HG03521 (cell line): ENCODE measurements at regions not wholly inside any gene's neighbourhood (a gene's known extent, or its start where the extent isn't known, plus 50 kb on each side); places are given as distances from the start of the nearest gene placed in this dataset.
"Not testable (repeated sequence)": the region's sequence is repeated elsewhere in the genome, so short reads cannot be mapped to it uniquely, and the experiment has no call there.

Experiments
- ATAC-seq: cut with Tn5 transposase; IDR thresholded peaks from one replicate; pipeline ENCODE4 v1.9.1; 2021; ENCODE audit warnings: mild to moderate bottlenecking, moderate library complexity; ENCODE audit not compliant: unreplicated experiment

DNA sequence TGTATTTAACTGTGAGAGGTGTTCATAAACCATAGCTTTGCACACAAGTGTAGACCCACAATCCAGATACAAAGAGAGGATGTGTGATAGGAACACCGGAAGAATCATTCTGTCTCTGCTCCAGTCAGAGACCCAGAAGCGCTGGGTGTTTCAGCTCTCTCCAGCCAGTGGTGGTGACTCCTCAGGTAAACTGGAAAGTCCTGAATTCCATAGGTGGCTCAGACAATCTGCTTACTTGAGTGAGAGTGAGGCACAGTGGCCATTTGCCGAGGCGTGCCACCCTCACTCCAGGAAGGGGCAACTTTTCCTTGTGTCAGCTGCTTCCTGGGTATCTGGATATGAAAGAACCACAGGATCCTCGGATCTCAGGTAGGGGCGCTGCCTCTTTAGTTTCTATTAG lies 171.5 kb downstream of the KCNS3 start:
- no peak for ATAC-seq

DNA sequence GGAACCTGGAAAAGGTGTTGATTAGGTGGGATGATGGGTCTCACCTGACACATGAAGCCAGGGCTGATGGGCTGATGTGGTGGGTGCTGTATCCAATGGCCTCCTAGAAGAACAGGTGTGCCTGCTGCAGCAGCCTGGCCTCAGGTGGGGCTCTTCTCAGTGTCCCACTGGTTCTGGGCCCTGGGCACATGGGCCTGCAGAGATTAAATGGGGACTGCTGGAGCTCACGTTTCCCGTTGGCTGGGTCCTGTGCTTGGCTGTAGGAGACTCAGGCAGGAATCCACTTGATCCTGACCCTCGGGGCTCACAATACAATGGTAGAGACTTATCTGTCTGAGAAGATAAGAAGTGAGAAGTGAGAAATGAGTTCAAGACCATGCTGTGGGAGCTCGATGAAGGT lies 170.9 kb downstream of the KCNS3 start:
- no peak for ATAC-seq

DNA sequence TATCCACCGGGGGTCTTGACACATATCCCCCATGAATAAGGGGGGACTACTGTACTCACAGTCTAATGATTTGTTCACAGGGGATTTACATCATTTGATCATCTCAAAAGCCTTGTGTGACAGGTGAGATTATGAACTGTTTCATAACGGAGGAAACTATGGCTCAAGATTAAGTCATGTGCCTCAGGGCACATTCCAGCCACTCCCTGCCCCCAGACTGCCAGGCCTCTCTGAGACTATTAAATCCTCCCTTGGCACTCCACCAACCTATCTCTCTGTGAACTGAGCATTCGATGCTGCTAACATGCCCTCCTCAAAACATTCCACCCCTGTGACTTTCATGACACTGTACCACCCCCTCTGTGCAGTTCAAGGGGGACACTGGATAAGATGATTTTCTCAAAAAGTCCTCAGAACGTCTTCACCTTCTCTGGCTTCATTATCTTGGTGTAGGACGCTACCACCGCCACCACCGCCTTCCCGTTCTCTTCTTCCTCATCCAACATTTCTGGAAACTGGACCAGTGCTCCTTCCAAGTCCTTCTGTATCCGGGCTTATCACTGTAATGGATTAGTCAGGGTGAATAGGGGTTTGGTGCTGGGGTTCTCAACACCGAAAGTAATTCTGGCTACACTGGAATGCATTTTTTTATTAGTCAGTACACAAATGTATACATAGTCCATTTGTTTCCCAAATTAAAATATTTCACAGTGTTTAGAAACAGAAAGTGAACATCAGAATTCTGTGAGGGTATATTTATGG lies 169.6 kb downstream of the KCNS3 start:
- ATAC-seq: no peak

DNA sequence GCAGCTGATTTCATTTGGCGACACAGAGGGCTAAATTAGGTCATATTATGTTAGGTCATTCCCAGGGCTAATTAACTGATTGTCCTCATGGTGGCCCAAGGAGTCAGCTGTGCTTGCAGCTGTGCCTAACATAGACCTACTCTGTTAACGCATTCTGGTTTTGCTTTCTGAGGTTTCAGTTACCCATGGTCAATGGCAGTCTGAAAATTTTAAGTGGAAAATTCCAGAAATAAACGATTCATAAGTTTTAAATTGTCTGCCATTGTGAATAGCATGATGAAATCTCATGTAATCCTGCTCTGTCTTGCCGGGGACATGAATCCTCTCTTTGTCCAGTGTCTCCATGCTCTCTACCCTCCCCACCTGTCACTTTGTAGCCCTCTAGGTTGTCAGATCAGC lies 168.7 kb downstream of the KCNS3 start:
- no peak for ATAC-seq

DNA sequence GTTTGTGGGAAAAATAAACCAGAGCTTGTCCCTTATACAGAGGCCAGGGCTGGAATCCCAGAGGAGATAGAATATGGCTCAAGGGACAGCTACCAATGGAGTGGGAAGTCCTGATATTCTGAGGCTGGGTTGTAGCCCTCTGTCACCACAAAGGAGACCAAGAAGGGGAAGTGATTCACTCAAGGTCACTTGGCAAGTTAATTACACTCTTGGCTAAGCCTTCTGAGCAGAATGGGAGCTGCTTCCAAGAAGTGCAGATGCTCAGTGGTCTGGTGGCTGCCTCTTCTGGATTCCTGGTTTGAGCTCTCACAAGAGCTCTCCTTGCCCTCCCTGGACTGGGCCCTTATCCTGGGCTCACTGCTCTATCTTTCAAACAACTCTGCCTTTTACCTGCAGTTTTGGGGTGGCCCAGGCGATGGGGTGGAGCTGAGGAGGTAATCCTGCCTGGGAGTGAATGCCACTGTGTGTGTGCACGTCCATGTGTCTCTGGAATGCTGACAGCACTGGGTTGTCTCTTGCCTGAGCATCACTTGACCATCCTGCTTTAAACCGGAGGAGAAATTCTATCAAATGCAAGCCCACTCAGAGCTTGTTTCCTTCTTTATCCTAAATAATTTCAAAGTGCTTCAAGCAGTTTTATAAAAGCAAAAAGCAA lies 168.2 kb downstream of the KCNS3 start:
- no peak for ATAC-seq

DNA sequence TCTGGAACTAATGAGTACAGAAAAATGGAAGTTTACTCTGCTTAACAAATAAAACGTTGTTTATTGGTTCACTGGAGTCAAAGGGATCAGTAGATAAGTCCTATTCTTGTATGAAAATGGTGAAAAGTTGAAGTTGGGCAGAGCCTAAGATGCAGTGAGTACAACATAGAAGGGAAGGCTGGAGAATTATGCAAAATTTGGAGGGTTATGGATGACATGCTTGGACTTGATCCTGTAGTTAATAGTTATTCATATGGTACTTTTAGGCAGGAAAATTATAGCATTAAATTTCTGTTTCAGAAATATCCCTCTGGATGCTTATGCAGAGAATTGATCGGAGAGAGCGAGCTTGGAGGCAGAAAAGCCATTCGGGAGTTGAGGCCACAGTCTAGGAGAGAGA lies 167.6 kb downstream of the KCNS3 start:
- ATAC-seq: no peak

DNA sequence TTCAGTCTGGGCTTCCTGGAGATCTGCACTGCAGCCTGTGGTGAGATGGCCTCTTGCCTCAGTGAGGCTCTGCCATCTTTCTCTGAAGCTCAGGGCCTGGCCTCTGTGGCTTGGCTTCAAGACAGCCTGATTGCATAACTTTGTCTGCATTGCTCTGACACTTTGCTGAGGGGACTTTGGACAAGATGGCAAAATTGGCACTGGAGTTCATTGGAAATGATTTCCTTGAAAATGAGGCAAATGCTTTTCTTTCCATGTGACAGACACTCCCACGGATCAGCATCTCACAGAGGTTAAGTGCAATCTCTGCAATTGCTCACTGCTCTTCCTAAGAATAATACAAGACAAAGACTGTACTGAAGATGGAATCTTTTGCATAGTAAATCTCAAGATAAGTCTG lies 166.8 kb downstream of the KCNS3 start:
- ATAC-seq: no peak

DNA sequence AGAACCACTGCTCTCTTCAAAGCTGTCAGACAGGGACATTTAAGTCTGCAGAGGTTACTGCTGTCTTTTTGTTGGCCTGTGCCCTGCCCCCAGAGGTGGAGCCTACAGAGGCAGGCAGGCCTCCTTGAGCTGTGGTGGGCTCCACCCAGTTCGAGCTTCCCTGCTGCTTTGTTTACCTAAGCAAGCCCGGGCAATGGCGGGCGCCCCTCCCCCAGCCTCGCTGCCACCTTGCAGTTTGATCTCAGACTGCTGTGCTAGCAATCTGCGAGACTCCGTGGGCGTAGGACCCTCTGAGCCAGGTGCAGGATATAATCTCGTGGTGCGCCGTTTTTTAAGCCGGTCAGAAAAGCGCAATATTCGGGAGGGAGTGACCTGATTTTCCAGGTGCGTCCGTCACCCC lies 138.9 kb downstream of the KCNS3 start:
- not testable (repeated sequence) for ATAC-seq

DNA sequence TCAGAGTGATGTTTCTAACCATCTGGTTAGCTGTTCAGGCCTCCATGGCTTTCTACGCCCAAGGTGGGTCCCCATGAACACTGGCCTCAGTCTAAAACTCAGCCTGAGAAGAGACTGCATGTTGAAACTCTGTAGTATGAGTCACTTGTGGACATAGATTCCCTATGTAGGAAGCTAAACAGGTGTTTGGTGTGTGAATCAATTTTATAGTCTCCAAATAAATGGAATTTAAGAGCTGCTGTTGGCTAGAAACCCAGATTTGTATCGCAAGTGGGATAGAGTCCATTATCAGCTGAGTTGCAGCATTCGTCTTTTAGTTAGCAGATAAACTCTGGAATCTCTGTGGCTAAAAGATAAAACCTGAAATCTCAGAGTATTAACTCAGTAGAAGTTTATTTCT lies 131.4 kb downstream of the KCNS3 start:
- ATAC-seq: no peak

DNA sequence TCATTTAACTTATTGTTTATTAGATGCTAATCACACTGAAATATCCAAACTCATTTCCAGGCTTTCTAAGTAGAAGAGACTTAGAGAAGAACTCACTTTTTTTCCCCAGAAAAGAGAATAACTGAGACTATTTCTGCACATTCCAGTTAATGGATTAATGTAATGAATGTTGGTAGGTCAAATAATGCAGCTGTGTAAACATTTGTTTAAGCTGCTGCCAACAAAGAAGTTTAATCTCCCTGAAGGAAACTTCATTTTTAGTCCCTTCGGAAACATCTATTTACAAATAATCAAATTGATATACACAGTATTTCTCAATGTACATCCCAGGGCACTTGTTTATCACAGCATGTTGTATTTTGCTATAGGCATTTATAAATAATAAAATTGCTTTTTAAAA lies 126.9 kb downstream of the KCNS3 start:
- no peak for ATAC-seq

DNA sequence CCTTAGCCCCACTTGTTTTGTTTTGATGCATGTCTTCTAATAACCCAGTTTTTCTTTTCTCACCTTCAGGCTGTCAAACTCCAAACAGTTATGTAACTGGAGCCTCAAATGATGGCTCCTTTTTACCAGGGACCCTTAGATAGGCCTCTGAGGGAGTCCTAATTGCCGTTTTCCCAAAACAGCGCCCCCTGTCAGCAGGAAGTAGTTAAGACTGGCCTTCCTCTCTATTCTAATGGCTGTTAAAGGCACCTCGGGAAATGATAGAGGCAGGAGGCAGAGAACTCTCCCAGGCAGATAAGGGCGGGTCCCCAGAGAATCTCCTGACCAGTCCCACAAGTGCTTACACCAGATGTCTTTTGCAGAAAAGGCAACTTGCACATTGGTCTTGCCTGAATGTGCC lies 123.2 kb downstream of the KCNS3 start:
- no peak for ATAC-seq

DNA sequence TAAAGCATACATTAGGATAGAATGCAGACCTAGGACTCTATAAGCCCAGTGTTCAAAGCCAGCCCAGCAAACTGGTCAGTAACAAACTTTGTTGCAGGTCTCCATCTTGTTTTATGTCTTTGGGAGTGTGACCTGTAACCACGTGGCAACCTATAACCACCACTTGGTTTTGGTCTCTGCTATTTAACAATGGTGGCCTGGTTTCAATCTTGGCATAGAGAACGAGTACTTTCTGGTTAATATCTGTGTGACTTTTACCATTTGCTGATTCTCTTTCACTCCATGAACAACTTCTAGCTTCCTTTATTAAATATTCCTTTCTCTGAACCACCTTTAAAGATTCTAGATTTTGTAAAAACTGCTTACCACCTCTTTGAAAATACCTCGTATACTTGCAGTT lies 118.5 kb downstream of the KCNS3 start:
- ATAC-seq: no peak

DNA sequence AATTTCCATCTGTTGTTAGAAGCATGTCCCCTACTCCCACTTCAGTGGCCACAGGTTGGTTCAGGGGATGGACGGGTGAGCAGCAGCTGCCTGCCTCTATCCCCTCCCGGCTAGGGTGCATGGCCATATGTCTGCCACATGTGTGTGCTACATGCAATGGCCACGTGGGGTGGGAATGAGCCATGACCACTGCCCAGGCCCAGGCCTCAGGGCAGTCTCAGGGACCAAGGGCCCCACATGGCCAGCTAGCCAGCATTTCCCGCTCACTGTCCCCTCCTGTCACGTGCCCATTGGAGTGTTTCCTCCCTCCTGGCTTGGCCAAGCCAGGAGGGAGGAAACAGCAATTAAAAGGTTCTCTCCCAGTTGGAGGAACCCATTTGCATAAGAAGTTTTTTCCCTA lies 117.1 kb downstream of the KCNS3 start:
- no peak for ATAC-seq
